Esophagus squamous epithelium (tissue), 5 donors: ENCODE measurements at regions not wholly inside any gene's neighbourhood (a gene's known extent, or its start where the extent isn't known, plus 50 kb on each side); places are given as distances from the start of the nearest gene placed in this dataset.

Experiments
- DNase-seq: peaks from one replicate; lab custom pipeline; 2025; lab: John Stamatoyannopoulos, UW
- H3K27ac ChIP-seq, 4 donors: fragments of 200-600 bp; sonication (generic); one replicate each; pipeline ENCODE4 v1.5.1; 2016 to 2019; ENCODE audit warnings: mild to moderate bottlenecking in 1 of 4
- H3K27me3 ChIP-seq, 4 donors: fragments of 200-600 bp; sonication (generic); 1 replicate in 3 of 4; 2 replicates in 1 of 4; pipeline versions ENCODE4 v1.5.1 to v1.6.0; 2017 to 2021; ENCODE audit warnings: antibody characterized with exemption in 1 of 4
- H3K36me3 ChIP-seq, 3 donors: fragments of 200-600 bp; sonication (generic); one replicate each; pipeline ENCODE4 v1.5.1; 2016 to 2019
- H3K4me1 ChIP-seq, 3 donors: fragments of 200-600 bp; sonication (generic); one replicate each; pipeline ENCODE4 v1.5.1; 2017 to 2019
- H3K4me3 ChIP-seq, 4 donors: fragments of 200-600 bp; sonication (generic); 1 replicate in 3 of 4; 2 replicates in 1 of 4; pipeline ENCODE4 v1.5.1; 2016 to 2019; ENCODE audit warnings: mild to moderate bottlenecking in 2 of 4, moderate library complexity in 1 of 4
- H3K9me3 ChIP-seq, 3 donors: fragments of 200-600 bp; sonication (generic); one replicate each; pipeline ENCODE4 v1.5.1; 2016 to 2019
- POLR2A ChIP-seq, 4 donors: fragments of 450-650 bp; IDR thresholded peaks; one replicate each; pipeline ENCODE4 v1.6.1; 2017; ENCODE audit warnings: antibody characterized with exemption in 4 of 4, mild to moderate bottlenecking in 4 of 4, moderate library complexity in 3 of 4
- WGBS, 2 donors: methylation state at CpG; one replicate each; pipeline ENCODE4 v1.1.5; 2018; 5-methylcytosine and 5-hydroxymethylcytosine counted together
- intact Hi-C: fragments of 100-400 bp; cut with DNase I; formaldehyde crosslinking; loops from one replicate; pipeline ENCODE4 v1.15.0; 2022
- TF ChIP-seq, protein P1 (sequence below), 6 experiments: fragments of 450-650 bp in 4 of 6; fragments of 200-600 bp in 2 of 6; sonication (generic) in 2 of 6; IDR thresholded peaks; one replicate each; pipeline ENCODE4 v1.5.1; 2016 to 2019; ENCODE audit warnings: antibody characterized with exemption in 6 of 6, mild to moderate bottlenecking in 4 of 6, moderate library complexity in 4 of 6
- donor health status: DM: yes; HTN: yes; CAD: no.

DNA sequence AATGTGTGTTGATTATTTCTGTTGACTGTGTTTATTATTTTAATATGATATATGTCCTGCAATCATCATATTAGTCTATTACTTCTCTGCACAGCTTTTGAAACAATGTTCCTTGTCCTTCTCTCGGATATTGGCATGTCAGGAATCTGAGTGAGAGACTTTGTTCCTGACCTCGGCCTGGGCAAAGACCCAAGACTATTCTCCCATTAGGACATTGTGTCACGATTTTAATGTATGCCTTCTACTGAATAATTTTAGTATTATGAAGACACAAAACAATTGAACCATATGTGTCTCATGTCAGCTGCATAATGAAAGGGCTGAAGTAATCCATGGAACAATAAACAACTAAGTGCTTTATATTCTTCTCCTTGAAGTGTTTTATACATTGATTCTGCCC, 580.8 kb upstream of the TENM3 start:
- H3K9me3 ChIP-seq: no peaks in the 10 kb centered on the region
- no peaks in the 10 kb centered on the region for H3K27me3 ChIP-seq
- H3K4me1 ChIP-seq: no peaks in the 10 kb centered on the region
- intact Hi-C loops: no loop called here
- no peaks in the 10 kb centered on the region for H3K36me3 ChIP-seq
- DNase-seq: no peak
- no peak overlapping the region for H3K27ac ChIP-seq
- WGBS, 2 donors: 33% methylated on average over 3 of the region's 3 CpGs
- H3K4me3 ChIP-seq: no peak overlapping the region
- TF ChIP-seq, protein P1, sequence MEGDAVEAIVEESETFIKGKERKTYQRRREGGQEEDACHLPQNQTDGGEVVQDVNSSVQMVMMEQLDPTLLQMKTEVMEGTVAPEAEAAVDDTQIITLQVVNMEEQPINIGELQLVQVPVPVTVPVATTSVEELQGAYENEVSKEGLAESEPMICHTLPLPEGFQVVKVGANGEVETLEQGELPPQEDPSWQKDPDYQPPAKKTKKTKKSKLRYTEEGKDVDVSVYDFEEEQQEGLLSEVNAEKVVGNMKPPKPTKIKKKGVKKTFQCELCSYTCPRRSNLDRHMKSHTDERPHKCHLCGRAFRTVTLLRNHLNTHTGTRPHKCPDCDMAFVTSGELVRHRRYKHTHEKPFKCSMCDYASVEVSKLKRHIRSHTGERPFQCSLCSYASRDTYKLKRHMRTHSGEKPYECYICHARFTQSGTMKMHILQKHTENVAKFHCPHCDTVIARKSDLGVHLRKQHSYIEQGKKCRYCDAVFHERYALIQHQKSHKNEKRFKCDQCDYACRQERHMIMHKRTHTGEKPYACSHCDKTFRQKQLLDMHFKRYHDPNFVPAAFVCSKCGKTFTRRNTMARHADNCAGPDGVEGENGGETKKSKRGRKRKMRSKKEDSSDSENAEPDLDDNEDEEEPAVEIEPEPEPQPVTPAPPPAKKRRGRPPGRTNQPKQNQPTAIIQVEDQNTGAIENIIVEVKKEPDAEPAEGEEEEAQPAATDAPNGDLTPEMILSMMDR (IDR thresholded peaks at IDR 0.05): no peak
- no peak for TF ChIP-seq POLR2A (IDR thresholded peaks at IDR 0.05)

DNA sequence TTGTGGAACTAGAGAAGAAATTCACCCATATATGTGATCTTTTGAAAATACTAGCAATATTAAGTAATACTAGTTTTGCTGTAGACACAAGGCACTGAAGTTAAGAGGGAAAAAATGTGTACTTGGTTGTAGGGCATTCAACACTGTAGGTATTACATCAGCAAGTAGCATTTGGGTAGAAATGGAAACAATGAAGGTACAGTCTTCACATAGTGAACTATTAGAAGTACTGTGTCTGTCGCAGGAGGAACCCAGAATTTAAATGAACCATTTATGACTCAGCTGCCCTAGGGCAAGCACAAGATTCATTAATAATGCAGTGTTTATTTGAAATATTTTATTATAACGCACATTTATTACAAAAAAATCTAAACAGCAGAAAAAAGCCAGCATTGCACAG, 572.7 kb upstream of the TENM3 start:
- H3K4me1 ChIP-seq: no peaks in the 10 kb centered on the region
- intact Hi-C loops: no loop called here
- no peak for TF ChIP-seq POLR2A (IDR thresholded peaks at IDR 0.05)
- TF ChIP-seq, protein P1 (IDR thresholded peaks at IDR 0.05): no peak
- 33 to 53% methylated on average over 2 of the region's 2 CpGs for WGBS, 2 donors
- no peaks in the 10 kb centered on the region for H3K9me3 ChIP-seq
- DNase-seq: no peak
- no peak overlapping the region for H3K4me3 ChIP-seq
- no peaks in the 10 kb centered on the region for H3K27me3 ChIP-seq
- no peak overlapping the region for H3K27ac ChIP-seq
- no peaks in the 10 kb centered on the region for H3K36me3 ChIP-seq

DNA sequence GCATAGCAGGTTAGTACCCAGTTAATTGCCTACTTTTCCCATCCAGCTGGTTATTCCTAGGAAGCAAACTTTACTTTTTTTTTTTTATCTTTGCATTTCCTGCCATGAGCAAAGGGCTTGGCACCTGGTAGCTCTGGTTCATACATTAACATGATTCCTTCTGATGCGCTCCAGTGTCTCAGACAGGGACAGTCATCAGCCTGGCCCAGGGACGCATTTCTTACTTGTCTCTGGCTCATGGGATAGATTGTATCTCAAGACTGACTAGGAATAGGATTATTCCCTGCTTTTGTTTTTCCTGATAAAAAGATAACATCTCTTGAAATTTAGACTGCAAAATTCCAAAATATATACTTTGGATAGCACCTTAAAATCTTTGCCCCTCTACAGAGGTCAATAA, 571.5 kb upstream of the TENM3 start:
- H3K4me1 ChIP-seq: no peaks in the 10 kb centered on the region
- TF ChIP-seq POLR2A (IDR thresholded peaks at IDR 0.05): no peak
- TF ChIP-seq, protein P1 (IDR thresholded peaks at IDR 0.05): no peak
- intact Hi-C loops: no loop called here
- no peak overlapping the region for H3K27ac ChIP-seq
- no peaks in the 10 kb centered on the region for H3K27me3 ChIP-seq
- DNase-seq: no peak
- WGBS, 2 donors: 75 to 83% methylated on average over 2 of the region's 2 CpGs
- H3K9me3 ChIP-seq: no peaks in the 10 kb centered on the region
- H3K4me3 ChIP-seq: no peak overlapping the region
- H3K36me3 ChIP-seq: no peaks in the 10 kb centered on the region

DNA sequence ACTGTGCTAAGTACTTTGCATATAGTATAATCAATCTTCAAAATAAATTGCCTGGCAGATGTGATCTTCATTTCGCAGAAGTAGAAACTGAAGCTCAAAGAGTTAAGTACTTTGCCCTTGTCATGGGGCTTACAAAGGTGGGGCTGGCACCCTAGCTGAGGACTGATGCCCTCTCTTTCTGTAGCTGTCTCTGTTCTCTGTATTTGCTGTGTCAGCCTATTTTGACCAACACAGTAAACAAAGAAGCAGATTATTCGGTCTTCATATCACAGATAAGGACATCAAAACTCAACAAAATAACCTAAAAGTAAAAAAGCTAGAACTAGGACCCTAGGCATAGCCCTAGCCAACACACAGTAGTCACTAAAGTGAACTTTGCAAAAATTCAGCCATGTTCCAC, 570.5 kb upstream of the TENM3 start:
- WGBS, 2 donors: 77 to 85% methylated on average over 2 of the region's 2 CpGs
- intact Hi-C loops: no loop called here
- no peaks in the 10 kb centered on the region for H3K4me1 ChIP-seq
- H3K36me3 ChIP-seq: no peaks in the 10 kb centered on the region
- TF ChIP-seq POLR2A (IDR thresholded peaks at IDR 0.05): no peak
- H3K27ac ChIP-seq: no peak overlapping the region
- H3K27me3 ChIP-seq: no peaks in the 10 kb centered on the region
- H3K4me3 ChIP-seq: no peak overlapping the region
- DNase-seq: no peak
- H3K9me3 ChIP-seq: no peaks in the 10 kb centered on the region

DNA sequence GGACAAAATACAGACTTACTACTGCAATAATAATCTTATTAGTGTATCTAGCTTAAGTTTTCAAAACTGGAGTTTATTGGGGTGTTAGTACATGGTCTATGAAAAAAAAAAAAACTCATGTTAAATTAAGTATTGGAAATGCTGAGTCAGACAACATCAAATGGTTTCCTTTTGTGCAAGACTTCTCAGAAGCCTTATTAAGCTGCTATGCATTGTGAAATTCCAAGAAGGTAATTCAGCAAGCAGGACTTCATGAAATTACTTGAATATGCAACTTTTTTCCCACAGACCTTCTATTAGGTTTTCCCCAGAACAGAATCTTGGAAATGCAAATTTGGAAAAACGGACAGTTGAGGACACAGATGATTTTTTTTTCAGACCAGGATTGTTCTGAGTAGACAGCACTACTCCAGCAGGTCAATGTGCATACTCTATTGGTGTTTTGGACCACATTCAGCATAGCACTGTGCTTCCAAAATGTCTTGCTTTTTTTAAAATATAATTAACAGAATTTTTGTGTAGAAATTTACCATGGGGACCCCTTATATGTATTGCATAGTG, 568.8 kb upstream of the TENM3 start:
- DNase-seq: no peak
- WGBS, 2 donors: 24 to 44% methylated on average over 1 of the region's 1 CpG
- no peak overlapping the region for H3K4me3 ChIP-seq
- H3K36me3 ChIP-seq: no peaks in the 10 kb centered on the region
- H3K9me3 ChIP-seq: no peaks in the 10 kb centered on the region
- intact Hi-C loops: no loop called here
- TF ChIP-seq POLR2A (IDR thresholded peaks at IDR 0.05): no peak
- TF ChIP-seq, protein P1 (IDR thresholded peaks at IDR 0.05): no peak
- no peaks in the 10 kb centered on the region for H3K27me3 ChIP-seq
- H3K27ac ChIP-seq: no peak overlapping the region
- no peaks in the 10 kb centered on the region for H3K4me1 ChIP-seq

DNA sequence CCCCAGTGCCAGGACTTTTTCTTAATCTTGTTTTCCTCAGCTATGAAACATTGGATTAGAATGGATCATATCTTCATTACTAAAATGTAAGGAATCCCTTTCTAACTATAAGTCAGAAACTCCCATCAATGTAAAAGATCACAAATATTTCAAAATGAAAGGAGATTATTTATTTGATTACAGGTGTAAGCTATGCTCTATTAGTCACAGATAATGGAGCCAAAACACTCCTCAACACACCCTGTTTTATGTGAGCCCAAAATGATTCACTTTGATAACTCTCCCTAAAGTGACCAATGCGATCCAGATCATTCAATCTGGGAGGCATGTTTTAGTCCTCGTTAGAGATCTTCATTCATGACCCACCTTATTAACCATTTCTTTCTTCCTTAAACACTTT, 566.7 kb upstream of the TENM3 start:
- H3K4me3 ChIP-seq: no peak overlapping the region
- H3K27me3 ChIP-seq: no peaks in the 10 kb centered on the region
- intact Hi-C loops: no loop called here
- TF ChIP-seq, protein P1 (IDR thresholded peaks at IDR 0.05): no peak
- TF ChIP-seq POLR2A (IDR thresholded peaks at IDR 0.05): no peak
- no peaks in the 10 kb centered on the region for H3K9me3 ChIP-seq
- no peaks in the 10 kb centered on the region for H3K36me3 ChIP-seq
- DNase-seq: no peak
- no peak overlapping the region for H3K27ac ChIP-seq
- H3K4me1 ChIP-seq: no peaks in the 10 kb centered on the region
- 18 to 20% methylated on average over 2 of the region's 2 CpGs for WGBS, 2 donors
